Transverse colon (tissue), 3 donors: ENCODE measurements at regions not wholly inside any gene's neighbourhood (a gene's known extent, or its start where the extent isn't known, plus 50 kb on each side); places are given as distances from the start of the nearest gene placed in this dataset.

Source experiments
- CTCF ChIP-seq, 5 experiments: fragments of 200-600 bp in 3 of 5; fragments of 450-650 bp in 2 of 5; sonication (generic) in 3 of 5; IDR thresholded peaks; 1 replicate in 2 of 5; 2 replicates in 3 of 5; pipeline ENCODE4 v1.5.1; 2016 to 2017; ENCODE audit warnings: antibody characterized with exemption in 5 of 5, inconsistent platforms in 3 of 5, mild to moderate bottlenecking in 2 of 5, moderate library complexity in 1 of 5
- POLR2A ChIP-seq: fragments of 450-650 bp; IDR thresholded peaks from one replicate; pipeline ENCODE4 v1.6.1; 2016; ENCODE audit warnings: antibody characterized with exemption, mild to moderate bottlenecking, moderate library complexity

- TF ChIP-seq CTCF (IDR thresholded peaks at IDR 0.05), result no peak
- TF ChIP-seq POLR2A, result no peak
These were observed 194.7 kb downstream of the SQOR start for GRCh38 chr15:45829336-45830153.
